ENCODE measurements at regions not wholly inside any gene's neighbourhood (a gene's known extent, or its start where the extent isn't known, plus 50 kb on each side); places are given as distances from the start of the nearest gene placed in this dataset.

DNA sequence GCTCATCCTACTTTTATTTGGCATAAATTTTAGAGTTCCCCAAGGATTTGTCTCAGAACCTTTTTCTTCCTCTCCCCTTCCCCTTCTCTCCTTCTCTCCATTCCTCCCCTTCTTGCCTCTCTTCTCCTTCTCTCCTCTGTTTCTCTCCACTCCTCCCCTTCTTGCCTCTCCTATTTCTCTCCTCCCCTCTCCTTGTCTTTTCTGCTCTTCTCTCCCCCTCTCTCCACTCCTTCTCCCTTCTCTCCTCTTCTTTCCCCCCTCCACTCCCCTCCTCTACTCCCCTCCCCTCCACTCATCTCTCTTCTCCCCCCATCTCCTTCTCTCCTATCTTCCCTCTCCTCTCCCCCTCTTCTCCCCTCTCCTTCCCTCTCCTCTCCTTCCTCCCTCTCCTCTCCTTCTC lies 142.7 kb downstream of the CCDC71L start:
- Histone ChIP-seq H3K4me3 (ENCODE audit: low read depth in 1 of 3, low read length in 3 of 3) (no peak overlapping the region), H3K4me1 (ENCODE audit: control insufficient read depth in 3 of 3, insufficient read depth in 2 of 3, low read depth in 1 of 3, low read length in 2 of 3) (no peaks in the 10 kb centered on the region), H3K9me3 (ENCODE audit: control insufficient read depth in 2 of 2, insufficient read depth in 1 of 2, low read depth in 1 of 2, low read length in 1 of 2) (no peaks in the 10 kb centered on the region), H3K36me3 (ENCODE audit: control insufficient read depth in 3 of 3, insufficient read depth in 2 of 3, low read depth in 1 of 3, low read length in 3 of 3) (no peaks in the 10 kb centered on the region), H3K27me3 (ENCODE audit: control insufficient read depth in 3 of 3, insufficient read depth in 3 of 3, low read length in 3 of 3) (no peaks in the 10 kb centered on the region), H3K27ac (ENCODE audit: low read depth in 1 of 3, low read length in 2 of 3) (no peak overlapping the region)
- FAIRE-seq (no peak), DNase-seq (no peak)

DNA sequence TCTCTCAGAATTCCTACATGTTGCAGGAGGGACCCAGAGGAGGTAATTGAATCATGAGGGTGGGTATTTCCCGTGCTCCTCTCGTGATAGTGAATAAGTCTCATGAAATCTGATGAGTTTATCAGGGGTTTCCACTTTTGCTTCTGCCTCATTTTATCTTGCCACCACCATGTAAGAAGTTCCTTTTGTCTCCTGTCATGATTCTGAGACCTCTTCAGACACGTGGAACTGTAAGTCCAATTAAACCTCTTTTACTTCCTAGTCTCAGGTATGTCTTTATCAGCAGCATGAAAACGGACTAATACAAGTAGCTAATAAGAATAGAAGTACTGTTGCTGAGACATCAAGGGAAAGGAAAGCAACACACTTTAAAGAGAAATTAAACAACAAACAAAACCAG lies 143.4 kb downstream of the CCDC71L start:
- H3K4me1 ChIP-seq (ENCODE audit: control insufficient read depth in 3 of 3, insufficient read depth in 2 of 3, low read depth in 1 of 3, low read length in 2 of 3) = no peaks in the 10 kb centered on the region
- DNase-seq (no peak), FAIRE-seq (no peak)
- no peaks in the 10 kb centered on the region for H3K36me3 ChIP-seq (ENCODE audit: control insufficient read depth in 3 of 3, insufficient read depth in 2 of 3, low read depth in 1 of 3, low read length in 3 of 3)
- H3K27me3 ChIP-seq (ENCODE audit: control insufficient read depth in 3 of 3, insufficient read depth in 3 of 3, low read length in 3 of 3) = no peaks in the 10 kb centered on the region
- H3K4me3 ChIP-seq (ENCODE audit: low read depth in 1 of 3, low read length in 3 of 3) = no peak overlapping the region
- H3K9me3 ChIP-seq (ENCODE audit: control insufficient read depth in 2 of 2, insufficient read depth in 1 of 2, low read depth in 1 of 2, low read length in 1 of 2) = no peaks in the 10 kb centered on the region
- H3K27ac ChIP-seq (ENCODE audit: low read depth in 1 of 3, low read length in 2 of 3) = no peak overlapping the region
- 54 to 76% (median 56%) methylated on average over 4 of the region's 4 CpGs for WGBS, 3 donors

DNA sequence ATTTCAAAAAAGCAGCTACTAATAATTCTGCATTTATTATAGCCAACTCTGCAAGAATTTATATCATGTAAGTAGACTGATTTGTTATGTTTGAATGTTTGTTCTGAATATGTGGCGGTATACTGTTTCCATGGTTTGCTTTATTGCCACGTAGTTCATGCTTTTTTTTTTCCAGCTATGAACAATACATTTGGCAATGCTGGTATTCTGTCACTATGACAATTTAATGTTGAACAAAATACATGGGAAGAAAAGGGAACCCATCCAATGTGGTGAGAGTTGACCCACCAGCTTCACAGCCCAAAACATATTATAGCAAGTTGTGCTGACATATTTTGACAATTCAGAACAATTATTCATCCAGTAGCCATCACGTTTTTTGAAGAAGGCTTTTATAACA lies 145.6 kb downstream of the CCDC71L start:
- DNase-seq = no peak

DNA sequence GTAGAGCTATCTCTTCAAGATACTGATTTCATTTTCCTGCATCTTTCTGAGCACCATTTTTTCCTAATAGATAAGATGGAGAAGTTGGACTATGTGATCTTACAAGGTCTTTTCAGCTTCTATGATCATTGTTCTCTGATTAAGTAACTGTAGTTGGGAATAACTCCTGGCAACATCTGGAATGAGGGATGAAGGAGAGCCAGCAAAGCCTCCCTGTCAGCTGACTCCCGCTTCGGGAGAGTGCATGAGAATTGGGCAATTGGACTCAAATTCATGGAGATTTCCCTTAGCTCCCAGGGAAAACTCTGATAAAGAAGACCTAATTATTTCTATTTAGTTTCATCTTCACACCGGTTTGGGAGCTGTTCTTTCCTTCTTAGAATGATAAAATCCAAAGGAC lies 146.1 kb downstream of the CCDC71L start:
- DNase-seq (no peak), FAIRE-seq (no peak)
- no peak overlapping the region for H3K4me3 ChIP-seq (ENCODE audit: low read depth in 1 of 3, low read length in 3 of 3)
- no peaks in the 10 kb centered on the region for H3K9me3 ChIP-seq (ENCODE audit: control insufficient read depth in 2 of 2, insufficient read depth in 1 of 2, low read depth in 1 of 2, low read length in 1 of 2)
- no peaks in the 10 kb centered on the region for H3K36me3 ChIP-seq (ENCODE audit: control insufficient read depth in 3 of 3, insufficient read depth in 2 of 3, low read depth in 1 of 3, low read length in 3 of 3)
- WGBS, 3 donors = 74 to 80% (median 78%) methylated on average over 3 of the region's 3 CpGs
- no peaks in the 10 kb centered on the region for H3K4me1 ChIP-seq (ENCODE audit: control insufficient read depth in 3 of 3, insufficient read depth in 2 of 3, low read depth in 1 of 3, low read length in 2 of 3)
- H3K27ac ChIP-seq (ENCODE audit: low read depth in 1 of 3, low read length in 2 of 3) = no peak overlapping the region
- H3K27me3 ChIP-seq (ENCODE audit: control insufficient read depth in 3 of 3, insufficient read depth in 3 of 3, low read length in 3 of 3) = peaks cover 0 to 2% (median 0%) of the 10 kb centered on the region in 3 donors

More for the DNA sequence above, 145.6 kb downstream of the CCDC71L start:
- no peak overlapping the region for H3K27ac ChIP-seq (ENCODE audit: low read depth in 1 of 3, low read length in 2 of 3)
- 68 to 75% (median 71%) methylated on average over 3 of the region's 3 CpGs for WGBS, 3 donors
- H3K9me3 ChIP-seq (ENCODE audit: control insufficient read depth in 2 of 2, insufficient read depth in 1 of 2, low read depth in 1 of 2, low read length in 1 of 2) = no peaks in the 10 kb centered on the region
- no peaks in the 10 kb centered on the region for H3K36me3 ChIP-seq (ENCODE audit: control insufficient read depth in 3 of 3, insufficient read depth in 2 of 3, low read depth in 1 of 3, low read length in 3 of 3)
- no peaks in the 10 kb centered on the region for H3K27me3 ChIP-seq (ENCODE audit: control insufficient read depth in 3 of 3, insufficient read depth in 3 of 3, low read length in 3 of 3)
- no peak for FAIRE-seq
- no peak overlapping the region for H3K4me3 ChIP-seq (ENCODE audit: low read depth in 1 of 3, low read length in 3 of 3)
- H3K4me1 ChIP-seq (ENCODE audit: control insufficient read depth in 3 of 3, insufficient read depth in 2 of 3, low read depth in 1 of 3, low read length in 2 of 3) = no peaks in the 10 kb centered on the region

DNA sequence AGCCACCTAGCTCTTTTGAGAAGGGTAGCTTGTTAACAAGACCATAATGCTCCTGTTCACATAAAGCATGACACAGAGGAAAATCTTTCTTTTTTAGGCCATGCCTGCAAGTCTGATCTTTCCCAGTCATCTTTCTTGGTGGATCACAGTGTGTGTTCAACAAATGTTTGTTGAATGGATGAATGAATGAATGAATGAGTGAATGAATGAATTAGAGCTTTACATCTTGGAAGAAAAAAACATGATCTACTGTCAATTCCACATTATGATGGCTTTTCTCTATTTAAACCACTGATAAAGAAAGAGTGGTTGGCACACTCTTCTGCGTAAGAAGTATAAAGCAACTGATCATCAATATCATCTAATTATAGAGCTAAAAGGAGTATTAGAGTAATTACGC lies 148.7 kb downstream of the CCDC71L start:
- no peak for DNase-seq
- WGBS, 3 donors = 93 to 96% (median 94%) methylated on average over 2 of the region's 2 CpGs
- no peak overlapping the region for H3K27ac ChIP-seq (ENCODE audit: low read depth in 1 of 3, low read length in 2 of 3)
- no peaks in the 10 kb centered on the region for H3K36me3 ChIP-seq (ENCODE audit: control insufficient read depth in 3 of 3, insufficient read depth in 2 of 3, low read depth in 1 of 3, low read length in 3 of 3)
- no peaks in the 10 kb centered on the region for H3K4me1 ChIP-seq (ENCODE audit: control insufficient read depth in 3 of 3, insufficient read depth in 2 of 3, low read depth in 1 of 3, low read length in 2 of 3)
- peaks cover 0 to 3% (median 2%) of the 10 kb centered on the region in 3 donors for H3K27me3 ChIP-seq (ENCODE audit: control insufficient read depth in 3 of 3, insufficient read depth in 3 of 3, low read length in 3 of 3)
- no peak overlapping the region for H3K4me3 ChIP-seq (ENCODE audit: low read depth in 1 of 3, low read length in 3 of 3)
- no peak for FAIRE-seq
- H3K9me3 ChIP-seq (ENCODE audit: control insufficient read depth in 2 of 2, insufficient read depth in 1 of 2, low read depth in 1 of 2, low read length in 1 of 2) = peaks cover 0 to 3% of the 10 kb centered on the region in 2 donors

DNA sequence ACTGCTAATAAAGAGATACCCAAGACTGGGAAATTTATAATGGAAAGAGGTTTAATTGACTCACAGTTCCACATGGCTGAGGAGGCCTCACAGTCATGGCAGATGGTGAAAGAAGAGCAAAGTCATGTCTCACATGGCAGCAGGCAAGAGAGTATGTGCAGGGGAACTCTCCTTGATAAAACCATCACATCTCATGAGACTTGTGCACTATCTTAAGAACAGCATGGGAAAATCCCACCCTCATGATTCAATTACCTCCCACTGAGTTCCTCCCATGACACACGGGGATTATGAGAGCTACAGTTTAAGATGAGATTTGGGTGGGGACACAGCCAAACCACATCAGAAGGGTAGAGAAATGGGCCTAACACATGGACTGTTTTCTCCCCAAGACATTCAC lies 156.3 kb downstream of the CCDC71L start:
- Histone ChIP-seq H3K9me3 (ENCODE audit: control insufficient read depth in 2 of 2, insufficient read depth in 1 of 2, low read depth in 1 of 2, low read length in 1 of 2) (peaks cover 0 to 3% of the 10 kb centered on the region in 2 donors), H3K27me3 (ENCODE audit: control insufficient read depth in 3 of 3, insufficient read depth in 3 of 3, low read length in 3 of 3) (peaks cover 0 to 6% (median 0%) of the 10 kb centered on the region in 3 donors), H3K4me3 (ENCODE audit: low read depth in 1 of 3, low read length in 3 of 3) (no peak overlapping the region), H3K4me1 (ENCODE audit: control insufficient read depth in 3 of 3, insufficient read depth in 2 of 3, low read depth in 1 of 3, low read length in 2 of 3) (no peaks in the 10 kb centered on the region), H3K27ac (ENCODE audit: low read depth in 1 of 3, low read length in 2 of 3) (no peak overlapping the region), H3K36me3 (ENCODE audit: control insufficient read depth in 3 of 3, insufficient read depth in 2 of 3, low read depth in 1 of 3, low read length in 3 of 3) (no peaks in the 10 kb centered on the region)
- 44 to 66% (median 56%) methylated on average over 1 of the region's 1 CpG for WGBS, 3 donors
- DNase-seq (no peak), FAIRE-seq (no peak)

DNA sequence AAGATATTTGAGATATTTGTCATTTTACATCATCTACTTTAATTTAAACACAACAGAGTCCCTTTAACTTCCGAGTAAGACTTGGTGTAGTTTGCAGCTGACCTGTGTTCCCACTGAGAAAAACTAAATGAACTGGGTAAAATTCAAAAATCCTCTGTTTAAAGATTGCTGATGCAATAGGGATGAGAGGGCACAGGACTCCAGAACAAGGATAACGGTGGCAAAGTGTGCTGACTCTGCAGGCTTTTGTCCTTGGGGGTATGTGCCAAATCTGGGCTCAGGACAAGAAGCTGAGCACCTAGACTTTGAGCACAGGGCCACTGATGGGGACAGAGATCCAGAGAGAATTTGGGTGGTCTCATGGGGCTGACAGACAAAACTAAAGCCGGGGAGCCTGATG lies 156.8 kb downstream of the CCDC71L start:
- Histone ChIP-seq H3K27me3 (ENCODE audit: control insufficient read depth in 3 of 3, insufficient read depth in 3 of 3, low read length in 3 of 3) (peaks cover 0 to 6% (median 0%) of the 10 kb centered on the region in 3 donors), H3K36me3 (ENCODE audit: control insufficient read depth in 3 of 3, insufficient read depth in 2 of 3, low read depth in 1 of 3, low read length in 3 of 3) (no peaks in the 10 kb centered on the region), H3K27ac (ENCODE audit: low read depth in 1 of 3, low read length in 2 of 3) (no peak overlapping the region), H3K4me1 (ENCODE audit: control insufficient read depth in 3 of 3, insufficient read depth in 2 of 3, low read depth in 1 of 3, low read length in 2 of 3) (no peaks in the 10 kb centered on the region), H3K9me3 (ENCODE audit: control insufficient read depth in 2 of 2, insufficient read depth in 1 of 2, low read depth in 1 of 2, low read length in 1 of 2) (peaks cover 0 to 2% of the 10 kb centered on the region in 2 donors), H3K4me3 (ENCODE audit: low read depth in 1 of 3, low read length in 3 of 3) (no peak overlapping the region)
- 80 to 88% (median 81%) methylated on average over 3 of the region's 3 CpGs for WGBS, 3 donors
- DNase-seq = no peak
- no peak for FAIRE-seq

DNA sequence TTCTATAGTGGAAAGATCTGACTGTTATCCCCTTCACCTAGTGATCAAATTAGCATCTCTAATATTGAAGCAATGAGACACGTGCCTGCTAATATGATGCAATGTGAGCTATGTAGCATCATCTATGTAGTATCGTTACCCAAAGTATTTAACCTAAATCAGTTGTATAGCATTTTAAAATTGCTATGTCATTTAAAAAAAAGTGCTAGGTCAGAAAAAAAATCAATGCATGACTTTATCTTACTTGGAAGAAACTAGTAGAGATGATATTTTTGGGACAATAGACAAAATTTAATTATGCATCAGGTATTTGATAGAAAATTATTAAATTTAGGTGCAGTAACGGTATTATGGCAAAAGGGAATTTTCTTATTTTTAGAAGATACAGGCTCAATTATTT lies 157.3 kb downstream of the CCDC71L start:
- H3K4me3 ChIP-seq (ENCODE audit: low read depth in 1 of 3, low read length in 3 of 3) = no peak overlapping the region
- WGBS, 3 donors = 90 to 92% (median 91%) methylated on average over 3 of the region's 3 CpGs
- H3K27ac ChIP-seq (ENCODE audit: low read depth in 1 of 3, low read length in 2 of 3) = no peak overlapping the region
- H3K9me3 ChIP-seq (ENCODE audit: control insufficient read depth in 2 of 2, insufficient read depth in 1 of 2, low read depth in 1 of 2, low read length in 1 of 2) = no peaks in the 10 kb centered on the region
- FAIRE-seq (no peak), DNase-seq (no peak)
- peaks cover 0 to 6% (median 0%) of the 10 kb centered on the region in 3 donors for H3K27me3 ChIP-seq (ENCODE audit: control insufficient read depth in 3 of 3, insufficient read depth in 3 of 3, low read length in 3 of 3)
- H3K36me3 ChIP-seq (ENCODE audit: control insufficient read depth in 3 of 3, insufficient read depth in 2 of 3, low read depth in 1 of 3, low read length in 3 of 3) = no peaks in the 10 kb centered on the region
- no peaks in the 10 kb centered on the region for H3K4me1 ChIP-seq (ENCODE audit: control insufficient read depth in 3 of 3, insufficient read depth in 2 of 3, low read depth in 1 of 3, low read length in 2 of 3)
